CD4-positive, alpha-beta T cell (primary cell): ENCODE measurements at regions not wholly inside any gene's neighbourhood (a gene's known extent, or its start where the extent isn't known, plus 50 kb on each side); places are given as distances from the start of the nearest gene placed in this dataset.

Experiments used
- ATAC-seq: fragments of 200-7000 bp; cut with Tn5 transposase; one replicate; pipeline ENCODE4 v1.10.0; 2022; ENCODE audit warnings: mild to moderate bottlenecking; ENCODE audit not compliant: poor library complexity
- CTCF ChIA-PET: fragments of 350-600 bp; sonication (Branson Sonifier 250); formaldehyde crosslinking; loops from one replicate; lab custom pipeline; 2021; ENCODE audit warnings: antibody characterized with exemption, inconsistent platforms; lab: Charles Lee
- POLR2A ChIA-PET: fragments of 350-600 bp; sonication (Branson Sonifier 250); formaldehyde crosslinking; loops from one replicate; lab custom pipeline; 2021; ENCODE audit warnings: antibody characterized with exemption, inconsistent platforms; lab: Charles Lee
- DNase-seq, 14 experiments: peaks; one replicate each; pipeline ENCODE4 v3.0.0-alpha.2; 2013 to 2020; ENCODE audit warnings: mixed read lengths in 2 of 14
- H3K27ac ChIP-seq, 2 donors: one replicate each; pipeline versions ENCODE4 v1.5.1 to v1.7.0; 2013; ENCODE audit warnings: low read length in 2 of 2, low read depth in 1 of 2, mild to moderate bottlenecking in 1 of 2
- H3K27me3 ChIP-seq, 2 experiments: 1 replicate in 1 of 2; 2 replicates in 1 of 2; pipeline versions ENCODE4 v1.6.1 to v1.7.0; 2013; ENCODE audit warnings: low read length in 2 of 2, control low read depth in 1 of 2, mild to moderate bottlenecking in 1 of 2, moderate library complexity in 1 of 2; ENCODE audit not compliant: insufficient read depth in 2 of 2, control insufficient read depth in 1 of 2
- H3K36me3 ChIP-seq: one replicate; pipeline ENCODE4 v1.6.1; 2013; ENCODE audit warnings: low read length, control low read depth; ENCODE audit not compliant: insufficient read depth
- H3K4me1 ChIP-seq: one replicate; pipeline ENCODE4 v1.6.1; 2013; ENCODE audit warnings: low read length, control low read depth; ENCODE audit not compliant: insufficient read depth
- H3K4me3 ChIP-seq: one replicate; pipeline ENCODE4 v1.5.1; 2013; ENCODE audit warnings: mild to moderate bottlenecking, low read length, moderate library complexity
- H3K9me3 ChIP-seq, 2 experiments: 1 replicate in 1 of 2; 2 replicates in 1 of 2; pipeline versions ENCODE4 v1.6.1 to v1.7.0; 2013; ENCODE audit warnings: low read length in 2 of 2, mild to moderate bottlenecking in 2 of 2, control low read depth in 1 of 2, moderate library complexity in 1 of 2; ENCODE audit not compliant: control insufficient read depth in 1 of 2, insufficient read depth in 1 of 2
- H3K27ac Mint-ChIP-seq: one replicate; pipeline ENCODE4 v1.8.0; 2020; ENCODE audit warnings: mixed read lengths
- H3K27me3 Mint-ChIP-seq: one replicate; pipeline ENCODE4 v1.8.0; 2021; ENCODE audit warnings: mixed read lengths
- H3K36me3 Mint-ChIP-seq: one replicate; pipeline ENCODE4 v1.8.0; 2021; ENCODE audit warnings: low read depth, mixed read lengths
- H3K4me1 Mint-ChIP-seq: one replicate; pipeline ENCODE4 v1.8.0; 2021; ENCODE audit warnings: low read depth, mixed read lengths
- H3K4me3 Mint-ChIP-seq: one replicate; pipeline ENCODE4 v1.8.0; 2020; ENCODE audit warnings: mild to moderate bottlenecking, mixed read lengths
- H3K9me3 Mint-ChIP-seq: one replicate; pipeline ENCODE4 v1.8.0; 2020; ENCODE audit warnings: mixed read lengths
- intact Hi-C, 2 experiments: fragments of 100-400 bp; cut with DNase I in 1 of 2; cut with micrococcal nuclease in 1 of 2; formaldehyde crosslinking; loops; one replicate each; pipeline versions ENCODE4 v1.15.1 to v1.9.0; 2023 to 2025; cut with DNase I, micrococcal nuclease
- TF ChIP-seq, protein P1 (sequence below): fragments of 200-600 bp; IDR thresholded peaks from one replicate; pipeline ENCODE4 v1.8.0; 2022; ENCODE audit warnings: antibody characterized with exemption, mild to moderate bottlenecking

DNA sequence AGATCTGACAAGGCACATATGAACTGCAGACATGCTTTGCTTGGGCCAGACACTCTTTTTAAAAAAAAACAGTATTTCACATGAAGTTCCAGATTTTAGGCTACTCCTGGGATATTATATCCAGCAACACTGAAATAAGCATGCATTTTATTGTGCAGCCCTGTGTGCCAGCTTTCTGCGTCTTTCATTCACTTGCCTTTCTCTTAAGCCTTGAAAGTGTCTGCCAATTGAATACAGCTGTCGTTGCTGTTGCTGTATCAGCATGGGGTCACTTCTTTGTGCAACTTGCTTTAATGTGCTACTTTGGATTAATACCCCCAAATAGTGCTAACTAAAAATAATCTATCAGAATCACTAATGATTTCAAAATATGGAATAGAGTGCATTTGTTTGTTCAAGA, 657.8 kb downstream of the SLITRK6 start:
- H3K36me3 ChIP-seq, result no peaks in the 10 kb centered on the region
- no peaks in the 10 kb centered on the region for H3K27me3 Mint-ChIP-seq
- no peak overlapping the region for H3K27ac ChIP-seq
- intact Hi-C loops, result no loop called here
- H3K4me1 ChIP-seq, result no peaks in the 10 kb centered on the region
- H3K27ac Mint-ChIP-seq, result no peak overlapping the region
- ChIA-PET CTCF (no interaction called here), POLR2A (no interaction called here)
- no peak for DNase-seq
- H3K4me3 ChIP-seq, result no peak overlapping the region
- peaks cover 2% of the 10 kb centered on the region for H3K9me3 Mint-ChIP-seq
- no peaks in the 10 kb centered on the region for H3K27me3 ChIP-seq
- no peak for ATAC-seq
- no peaks in the 10 kb centered on the region for H3K36me3 Mint-ChIP-seq
- TF ChIP-seq, protein P1, sequence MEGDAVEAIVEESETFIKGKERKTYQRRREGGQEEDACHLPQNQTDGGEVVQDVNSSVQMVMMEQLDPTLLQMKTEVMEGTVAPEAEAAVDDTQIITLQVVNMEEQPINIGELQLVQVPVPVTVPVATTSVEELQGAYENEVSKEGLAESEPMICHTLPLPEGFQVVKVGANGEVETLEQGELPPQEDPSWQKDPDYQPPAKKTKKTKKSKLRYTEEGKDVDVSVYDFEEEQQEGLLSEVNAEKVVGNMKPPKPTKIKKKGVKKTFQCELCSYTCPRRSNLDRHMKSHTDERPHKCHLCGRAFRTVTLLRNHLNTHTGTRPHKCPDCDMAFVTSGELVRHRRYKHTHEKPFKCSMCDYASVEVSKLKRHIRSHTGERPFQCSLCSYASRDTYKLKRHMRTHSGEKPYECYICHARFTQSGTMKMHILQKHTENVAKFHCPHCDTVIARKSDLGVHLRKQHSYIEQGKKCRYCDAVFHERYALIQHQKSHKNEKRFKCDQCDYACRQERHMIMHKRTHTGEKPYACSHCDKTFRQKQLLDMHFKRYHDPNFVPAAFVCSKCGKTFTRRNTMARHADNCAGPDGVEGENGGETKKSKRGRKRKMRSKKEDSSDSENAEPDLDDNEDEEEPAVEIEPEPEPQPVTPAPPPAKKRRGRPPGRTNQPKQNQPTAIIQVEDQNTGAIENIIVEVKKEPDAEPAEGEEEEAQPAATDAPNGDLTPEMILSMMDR, result no peak
- H3K4me1 Mint-ChIP-seq, result no peaks in the 10 kb centered on the region
- H3K4me3 Mint-ChIP-seq, result no peak overlapping the region
- H3K9me3 ChIP-seq, result no peaks in the 10 kb centered on the region

- no peaks in the 10 kb centered on the region for H3K36me3 ChIP-seq
- H3K4me3 ChIP-seq, result no peak overlapping the region
- no peak for DNase-seq
- intact Hi-C loops, result no loop called here
- no peak overlapping the region for H3K27ac Mint-ChIP-seq
- no peak overlapping the region for H3K4me3 Mint-ChIP-seq
- no peaks in the 10 kb centered on the region for H3K9me3 ChIP-seq
- ATAC-seq, result no peak
- no peak overlapping the region for H3K27ac ChIP-seq
- no peaks in the 10 kb centered on the region for H3K27me3 ChIP-seq
- H3K9me3 Mint-ChIP-seq, result peaks cover 2% of the 10 kb centered on the region
- H3K27me3 Mint-ChIP-seq, result no peaks in the 10 kb centered on the region
- TF ChIP-seq, protein P1, result no peak
- POLR2A ChIA-PET, result no interaction called here
- no peaks in the 10 kb centered on the region for H3K4me1 ChIP-seq
- CTCF ChIA-PET, result no interaction called here
- H3K4me1 Mint-ChIP-seq, result no peaks in the 10 kb centered on the region
- no peaks in the 10 kb centered on the region for H3K36me3 Mint-ChIP-seq
Measured at GRCh38 chr13:85140192-85140591, 659.0 kb downstream of the SLITRK6 start.

GRCh38 chr13:85137516-85137915, 661.7 kb downstream of the SLITRK6 start:
- Mint-ChIP-seq H3K4me1 (no peaks in the 10 kb centered on the region), H3K9me3 (peaks cover 2% of the 10 kb centered on the region), H3K36me3 (no peaks in the 10 kb centered on the region), H3K27ac (no peak overlapping the region), H3K27me3 (no peaks in the 10 kb centered on the region), H3K4me3 (no peak overlapping the region)
- Histone ChIP-seq H3K9me3 (no peaks in the 10 kb centered on the region), H3K36me3 (no peaks in the 10 kb centered on the region), H3K4me3 (no peak overlapping the region), H3K4me1 (no peaks in the 10 kb centered on the region), H3K27me3 (no peaks in the 10 kb centered on the region), H3K27ac (no peak overlapping the region)
- ATAC-seq (no peak), DNase-seq (no peak)
- POLR2A ChIA-PET, result interaction anchor here (0.5 kb wide), 1 partner anchor 194 kb away, joined by 3 read pairs; no protein-coding TSS in a partner anchor
- intact Hi-C loops, result no loop called here
- CTCF ChIA-PET, result no interaction called here
- TF ChIP-seq, protein P1, result no peak
